ENCODE measurements at regions not wholly inside any gene's neighbourhood (a gene's known extent, or its start where the extent isn't known, plus 50 kb on each side); places are given as distances from the start of the nearest gene placed in this dataset.

DNA sequence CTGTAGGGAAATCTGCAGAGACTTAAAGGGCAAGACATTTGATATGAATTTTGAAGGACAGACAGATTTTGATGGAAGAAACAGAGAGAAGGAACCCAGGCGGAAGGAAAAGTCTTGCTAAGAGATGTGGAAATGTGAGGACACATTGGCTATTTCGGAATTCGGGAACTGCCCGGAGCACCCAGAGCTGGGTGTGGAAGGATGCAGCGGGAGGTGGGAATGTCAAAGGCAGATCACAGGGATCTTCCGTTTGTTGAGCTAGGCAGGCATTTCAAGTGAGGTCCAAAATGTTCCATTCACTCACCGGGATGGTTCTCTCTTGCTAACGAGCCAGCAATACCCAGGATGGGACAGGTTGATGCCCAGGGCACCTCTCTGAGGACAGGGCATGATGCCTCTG is 87.2 kb upstream of the CTBP2 start:
- TF ChIP-seq, protein P1, sequence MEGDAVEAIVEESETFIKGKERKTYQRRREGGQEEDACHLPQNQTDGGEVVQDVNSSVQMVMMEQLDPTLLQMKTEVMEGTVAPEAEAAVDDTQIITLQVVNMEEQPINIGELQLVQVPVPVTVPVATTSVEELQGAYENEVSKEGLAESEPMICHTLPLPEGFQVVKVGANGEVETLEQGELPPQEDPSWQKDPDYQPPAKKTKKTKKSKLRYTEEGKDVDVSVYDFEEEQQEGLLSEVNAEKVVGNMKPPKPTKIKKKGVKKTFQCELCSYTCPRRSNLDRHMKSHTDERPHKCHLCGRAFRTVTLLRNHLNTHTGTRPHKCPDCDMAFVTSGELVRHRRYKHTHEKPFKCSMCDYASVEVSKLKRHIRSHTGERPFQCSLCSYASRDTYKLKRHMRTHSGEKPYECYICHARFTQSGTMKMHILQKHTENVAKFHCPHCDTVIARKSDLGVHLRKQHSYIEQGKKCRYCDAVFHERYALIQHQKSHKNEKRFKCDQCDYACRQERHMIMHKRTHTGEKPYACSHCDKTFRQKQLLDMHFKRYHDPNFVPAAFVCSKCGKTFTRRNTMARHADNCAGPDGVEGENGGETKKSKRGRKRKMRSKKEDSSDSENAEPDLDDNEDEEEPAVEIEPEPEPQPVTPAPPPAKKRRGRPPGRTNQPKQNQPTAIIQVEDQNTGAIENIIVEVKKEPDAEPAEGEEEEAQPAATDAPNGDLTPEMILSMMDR (conservative IDR thresholded peaks at IDR 0.05) = no peak
- TF ChIP-seq ZFX (IDR thresholded peaks at IDR 0.05) = no peak
